BLaER1 (cell line): ENCODE measurements at regions not wholly inside any gene's neighbourhood (a gene's known extent, or its start where the extent isn't known, plus 50 kb on each side); places are given as distances from the start of the nearest gene placed in this dataset.

ENCODE experiments used
- H3K27ac ChIP-seq: shearing (Covaris generic); formaldehyde crosslinking; 2 replicates; pipeline ENCODE4 v1.8.1; 2022
- H3K27me3 ChIP-seq: shearing (Covaris generic); formaldehyde crosslinking; 2 replicates; pipeline ENCODE4 v1.8.1; 2022
- H3K36me3 ChIP-seq: shearing (Covaris generic); formaldehyde crosslinking; 2 replicates; pipeline ENCODE4 v1.8.1; 2022
- H3K4me1 ChIP-seq: shearing (Covaris generic); formaldehyde crosslinking; 2 replicates; pipeline ENCODE4 v1.8.1; 2022
- H3K4me2 ChIP-seq: shearing (Covaris generic); formaldehyde crosslinking; 2 replicates; pipeline ENCODE4 v1.8.1; 2022
- H3K4me3 ChIP-seq: shearing (Covaris generic); formaldehyde crosslinking; 2 replicates; pipeline ENCODE4 v1.8.1; 2022
- H3K9ac ChIP-seq: shearing (Covaris generic); formaldehyde crosslinking; 2 replicates; pipeline ENCODE4 v1.8.1; 2022
- H3K9me3 ChIP-seq: shearing (Covaris generic); formaldehyde crosslinking; 2 replicates; pipeline ENCODE4 v1.8.1; 2022
- H4K20me1 ChIP-seq: shearing (Covaris generic); formaldehyde crosslinking; 2 replicates; pipeline ENCODE4 v1.8.1; 2022
- Cebpa-rat ChIP-seq: shearing (Covaris generic); IDR thresholded peaks from 2 replicates; pipeline ENCODE4 v1.8.1; 2022

DNA sequence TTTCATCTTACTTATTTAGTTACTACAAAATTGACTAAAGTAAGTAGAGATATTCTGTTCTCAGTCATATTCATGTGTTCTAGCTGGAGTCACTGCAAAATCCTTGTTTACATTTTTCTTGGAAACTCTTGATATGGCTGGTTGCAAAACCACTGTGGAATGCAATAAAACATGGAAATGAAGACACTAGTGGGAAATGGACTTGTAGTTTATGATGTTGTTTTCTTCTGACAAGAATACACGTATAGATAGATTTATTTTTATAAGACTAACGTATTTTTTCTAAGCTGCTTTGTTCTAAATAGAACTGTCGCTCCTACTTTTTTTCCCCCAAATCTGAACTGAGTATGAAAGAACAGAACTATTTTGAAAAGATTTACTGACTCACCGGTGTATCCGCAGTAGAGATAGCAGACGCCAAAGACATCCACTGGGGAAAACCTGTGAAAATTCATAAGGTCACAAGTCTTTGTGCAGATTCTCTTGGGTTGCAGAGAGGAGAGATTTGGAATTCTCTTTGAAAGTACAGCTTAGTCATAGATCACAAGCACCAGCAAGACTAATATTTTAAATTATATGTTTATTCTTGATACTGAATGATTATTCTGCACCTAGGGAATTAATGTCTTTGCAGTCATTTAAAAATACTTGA is 119.6 kb upstream of the TAF11L2 start:
- H3K9me3 ChIP-seq, result no peaks in the 10 kb centered on the region
- no peaks in the 10 kb centered on the region for H3K4me1 ChIP-seq
- no peak overlapping the region for H3K4me2 ChIP-seq
- H3K27ac ChIP-seq, result no peak overlapping the region
- no peak overlapping the region for H3K9ac ChIP-seq
- H3K27me3 ChIP-seq, result no peaks in the 10 kb centered on the region
- no peak overlapping the region for H3K4me3 ChIP-seq
- no peaks in the 10 kb centered on the region for H3K36me3 ChIP-seq
- no peak for TF ChIP-seq Cebpa-rat
- H4K20me1 ChIP-seq, result no peaks in the 10 kb centered on the region

DNA sequence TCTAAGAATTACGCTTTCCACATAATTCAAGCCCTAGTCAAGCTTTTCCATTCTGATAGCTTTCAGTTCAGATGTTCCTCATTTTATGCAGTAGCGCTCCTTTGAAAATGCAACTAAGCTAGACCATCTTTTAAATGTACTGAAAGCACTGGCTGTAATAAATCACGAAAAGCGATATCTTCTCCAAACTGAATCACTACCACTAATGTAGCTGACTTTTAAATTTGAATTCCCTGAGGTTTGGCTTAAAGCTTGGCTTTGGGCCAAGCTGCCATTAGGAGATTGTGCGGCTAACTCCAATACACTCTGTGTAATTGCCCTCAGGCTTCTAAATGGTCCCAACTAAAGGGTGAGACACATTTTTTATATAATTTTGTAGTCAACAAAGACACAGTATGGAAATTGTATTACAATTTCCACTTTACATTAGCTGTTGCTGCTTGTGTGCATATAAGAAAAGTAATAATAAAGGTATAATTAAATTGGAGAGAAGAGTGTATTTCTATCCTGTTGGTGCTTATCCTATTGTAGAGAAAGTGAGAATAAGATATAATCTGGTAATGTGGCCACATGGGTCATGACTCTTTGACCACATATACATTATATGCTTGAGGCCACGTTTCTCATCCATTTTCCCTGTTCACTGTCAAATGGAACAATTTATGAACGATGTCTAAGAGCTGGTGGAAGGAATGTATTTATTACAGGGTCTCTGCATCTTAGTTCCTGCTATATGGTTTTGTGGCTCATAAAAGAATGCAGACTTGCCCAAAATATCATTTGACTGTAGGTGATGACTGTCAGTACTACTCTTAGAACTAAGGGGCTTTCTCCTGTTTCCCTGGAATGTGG is 118.7 kb upstream of the TAF11L2 start:
- Histone ChIP-seq H3K4me1 (no peaks in the 10 kb centered on the region), H3K36me3 (no peaks in the 10 kb centered on the region), H3K27ac (no peak overlapping the region), H3K4me3 (no peak overlapping the region), H3K27me3 (no peaks in the 10 kb centered on the region), H3K9ac (no peak overlapping the region), H3K4me2 (no peak overlapping the region), H4K20me1 (no peaks in the 10 kb centered on the region), H3K9me3 (no peaks in the 10 kb centered on the region)
- TF ChIP-seq Cebpa-rat, result no peak

DNA sequence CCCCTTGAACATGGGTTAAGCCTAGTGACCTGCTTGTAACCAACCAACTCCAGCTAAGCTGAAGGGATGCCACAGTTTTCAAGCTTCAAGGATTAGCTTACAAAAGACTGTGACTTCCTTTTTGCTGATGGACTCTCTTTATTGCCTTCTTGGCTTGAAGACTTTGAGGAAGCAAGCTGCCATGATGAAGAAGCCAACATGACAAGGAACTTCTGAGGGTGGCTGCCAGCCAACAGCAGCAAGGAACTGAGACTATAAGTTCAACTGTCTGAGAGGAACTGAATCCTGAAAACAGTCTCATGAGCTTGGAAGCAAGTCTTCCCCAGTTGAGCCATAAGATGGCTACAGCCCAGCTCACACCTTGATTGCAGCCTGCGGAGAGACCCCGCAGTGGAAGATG is 116.1 kb upstream of the TAF11L2 start:
- Histone ChIP-seq H4K20me1 (no peaks in the 10 kb centered on the region), H3K27ac (no peak overlapping the region), H3K4me2 (no peak overlapping the region), H3K9me3 (no peaks in the 10 kb centered on the region), H3K4me3 (no peak overlapping the region), H3K4me1 (no peaks in the 10 kb centered on the region), H3K36me3 (no peaks in the 10 kb centered on the region), H3K27me3 (no peaks in the 10 kb centered on the region), H3K9ac (no peak overlapping the region)
- TF ChIP-seq Cebpa-rat, result no peak

DNA sequence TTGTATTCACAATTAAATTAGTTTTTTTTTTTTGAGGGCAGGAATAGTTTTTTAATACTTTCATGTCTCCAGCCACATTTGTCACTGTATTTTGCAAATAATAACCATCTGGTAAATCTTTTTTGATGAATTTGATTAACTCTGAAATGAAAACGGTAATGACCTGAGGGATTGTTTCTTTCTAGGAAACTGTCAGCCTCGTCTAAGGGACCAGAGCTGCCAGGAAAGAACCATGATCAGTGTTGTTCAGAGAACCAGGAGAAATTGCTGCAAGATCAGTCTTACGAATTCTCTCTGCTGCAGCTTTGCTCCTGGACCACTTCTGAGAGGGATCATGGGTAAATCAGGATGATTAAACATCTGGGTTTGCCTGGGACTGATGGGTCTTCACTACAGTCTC is 114.5 kb upstream of the TAF11L2 start:
- Histone ChIP-seq H4K20me1 (no peaks in the 10 kb centered on the region), H3K4me1 (no peaks in the 10 kb centered on the region), H3K27ac (no peak overlapping the region), H3K4me2 (no peak overlapping the region), H3K4me3 (no peak overlapping the region), H3K36me3 (no peaks in the 10 kb centered on the region), H3K27me3 (no peaks in the 10 kb centered on the region), H3K9ac (no peak overlapping the region), H3K9me3 (no peaks in the 10 kb centered on the region)
- no peak for TF ChIP-seq Cebpa-rat

DNA sequence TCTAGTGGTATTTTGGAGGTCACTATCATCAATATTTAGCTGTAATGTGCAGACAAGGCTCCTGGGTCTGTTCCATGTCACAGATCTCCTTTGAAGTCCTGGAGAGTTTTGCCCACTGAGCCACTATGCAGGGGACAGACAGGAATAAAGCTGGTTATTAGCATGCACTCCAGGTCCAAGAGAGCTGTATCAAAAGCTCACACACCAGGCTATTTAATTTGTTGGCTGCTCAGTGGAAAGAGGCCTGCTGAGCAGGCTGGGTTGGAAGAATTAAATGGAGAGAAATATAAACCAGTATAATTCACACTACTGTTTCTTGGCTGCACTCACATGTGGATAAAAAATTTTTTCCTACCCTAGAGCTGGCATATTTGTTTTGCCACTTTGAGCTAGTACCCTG is 113.8 kb upstream of the TAF11L2 start:
- no peaks in the 10 kb centered on the region; the same call in 1 of the 2 replicates for H3K9me3 ChIP-seq
- H4K20me1 ChIP-seq, result no peaks in the 10 kb centered on the region
- no peak overlapping the region for H3K27ac ChIP-seq
- TF ChIP-seq Cebpa-rat, result no peak
- no peak overlapping the region for H3K9ac ChIP-seq
- no peak overlapping the region for H3K4me2 ChIP-seq
- no peaks in the 10 kb centered on the region for H3K27me3 ChIP-seq
- H3K36me3 ChIP-seq, result no peaks in the 10 kb centered on the region
- H3K4me1 ChIP-seq, result no peaks in the 10 kb centered on the region
- no peak overlapping the region for H3K4me3 ChIP-seq

DNA sequence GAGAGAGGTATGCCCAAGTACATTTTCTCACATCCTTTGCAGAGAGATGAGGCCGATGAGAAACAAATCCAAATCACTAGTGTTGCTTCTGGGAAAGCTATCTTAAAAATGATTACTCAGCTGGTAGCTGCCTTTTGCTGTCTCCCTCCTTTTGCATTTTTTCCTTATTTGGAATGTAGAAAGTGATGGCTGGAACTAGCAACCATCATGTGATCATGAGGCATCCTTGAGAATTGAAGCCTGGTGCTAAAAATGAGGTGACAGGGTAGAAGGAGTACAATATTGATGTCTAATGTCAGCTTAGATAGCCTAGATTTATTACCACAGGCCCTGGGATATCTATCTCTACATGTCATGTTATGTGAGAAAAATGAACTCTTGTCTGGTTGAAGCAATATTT is 109.3 kb upstream of the TAF11L2 start:
- H3K9me3 ChIP-seq, result no peaks in the 10 kb centered on the region; the same call in 1 of the 2 replicates
- no peaks in the 10 kb centered on the region for H3K4me1 ChIP-seq
- no peak overlapping the region for H3K9ac ChIP-seq
- H3K27me3 ChIP-seq, result no peaks in the 10 kb centered on the region
- H3K4me3 ChIP-seq, result no peak overlapping the region
- H4K20me1 ChIP-seq, result no peaks in the 10 kb centered on the region
- no peak overlapping the region for H3K27ac ChIP-seq
- H3K4me2 ChIP-seq, result no peak overlapping the region
- H3K36me3 ChIP-seq, result no peaks in the 10 kb centered on the region
- no peak for TF ChIP-seq Cebpa-rat

DNA sequence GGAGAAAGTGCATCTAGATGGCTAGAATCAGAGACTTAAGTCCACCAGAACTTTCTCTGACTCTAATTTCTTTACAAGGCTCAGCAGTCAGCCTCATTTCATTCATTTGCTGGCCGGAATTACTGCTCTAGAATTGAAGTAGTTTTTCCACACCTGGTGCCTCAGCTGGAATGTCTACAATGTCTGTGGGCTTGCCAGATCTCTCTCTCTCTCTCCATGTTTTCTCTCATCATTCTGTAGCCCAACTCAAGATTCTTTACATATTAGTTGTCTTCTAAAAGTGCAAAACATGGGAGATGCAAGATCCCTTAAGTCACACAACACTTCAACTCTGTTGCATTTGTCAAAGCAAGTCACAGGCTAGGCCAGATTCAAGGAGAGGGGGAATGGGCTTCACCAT is 103.9 kb upstream of the TAF11L2 start:
- H3K9me3 ChIP-seq, result no peaks in the 10 kb centered on the region; the same call in 1 of the 2 replicates
- H3K4me3 ChIP-seq, result no peak overlapping the region
- no peak for TF ChIP-seq Cebpa-rat
- no peaks in the 10 kb centered on the region for H3K27me3 ChIP-seq
- H3K27ac ChIP-seq, result no peak overlapping the region
- H4K20me1 ChIP-seq, result no peaks in the 10 kb centered on the region
- H3K4me2 ChIP-seq, result no peak overlapping the region
- H3K4me1 ChIP-seq, result no peaks in the 10 kb centered on the region
- no peak overlapping the region for H3K9ac ChIP-seq
- H3K36me3 ChIP-seq, result no peaks in the 10 kb centered on the region

DNA sequence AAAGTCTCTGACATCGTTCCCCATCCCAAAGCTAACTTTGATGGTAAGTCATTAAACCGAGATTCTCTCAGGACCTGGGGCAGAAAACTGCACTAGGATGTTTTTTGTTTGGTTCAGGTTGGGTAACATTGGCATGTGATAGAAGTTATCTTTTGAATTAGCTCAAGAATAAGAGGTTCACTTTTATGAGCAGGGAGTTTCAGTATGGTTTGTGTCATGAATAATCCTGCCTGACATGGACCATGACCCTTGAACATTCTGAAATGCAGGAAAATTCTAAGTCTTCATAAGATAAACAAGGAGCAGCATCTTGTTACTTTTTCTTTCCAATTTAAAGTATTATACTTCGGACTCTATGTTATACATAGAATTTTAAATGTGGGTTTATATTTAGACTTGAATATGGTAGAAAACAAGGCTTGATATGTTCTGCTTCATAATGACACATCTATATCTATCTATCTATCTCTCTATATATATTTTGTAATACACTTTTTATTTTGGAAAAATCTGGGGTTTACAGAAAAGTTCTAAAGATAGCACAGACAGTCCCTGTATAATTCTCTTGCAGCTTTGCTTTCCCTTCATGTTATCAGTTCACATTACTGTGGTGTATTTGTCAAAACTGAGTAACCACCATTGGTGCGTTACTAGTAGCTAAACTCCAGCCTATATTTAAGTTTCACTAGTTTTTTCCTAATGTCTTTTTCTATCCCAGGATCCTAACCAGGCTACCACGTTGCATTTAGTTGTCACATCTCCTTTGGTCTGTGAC is 102.7 kb upstream of the TAF11L2 start:
- Histone ChIP-seq H3K4me3 (no peak overlapping the region), H3K4me1 (no peaks in the 10 kb centered on the region), H3K9me3 (no peaks in the 10 kb centered on the region), H3K36me3 (no peaks in the 10 kb centered on the region), H4K20me1 (no peaks in the 10 kb centered on the region), H3K27ac (no peak overlapping the region), H3K9ac (no peak overlapping the region), H3K27me3 (no peaks in the 10 kb centered on the region), H3K4me2 (no peak overlapping the region)
- TF ChIP-seq Cebpa-rat, result no peak

DNA sequence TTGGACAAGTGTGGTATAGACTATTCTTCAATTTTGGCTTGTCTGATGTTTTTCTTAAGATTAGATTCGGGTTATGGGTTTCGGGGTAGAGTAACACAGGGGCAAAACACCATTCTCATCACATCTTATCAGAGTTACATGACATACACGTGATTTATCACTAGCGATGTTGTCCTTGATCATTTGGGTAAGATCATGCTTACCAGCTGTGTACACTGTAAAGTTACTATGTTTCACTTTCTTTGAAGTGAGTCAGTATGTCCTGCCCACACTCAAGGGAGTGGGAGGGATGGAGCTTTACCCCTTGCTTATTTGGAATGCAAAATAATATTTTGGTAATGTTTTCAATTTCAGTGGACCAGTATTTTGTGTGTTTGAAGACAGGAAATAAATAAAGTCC is 101.8 kb upstream of the TAF11L2 start:
- Histone ChIP-seq H3K27ac (no peak overlapping the region), H4K20me1 (no peaks in the 10 kb centered on the region), H3K4me3 (no peak overlapping the region), H3K4me1 (no peaks in the 10 kb centered on the region), H3K27me3 (no peaks in the 10 kb centered on the region), H3K36me3 (no peaks in the 10 kb centered on the region), H3K4me2 (no peak overlapping the region), H3K9ac (no peak overlapping the region), H3K9me3 (no peaks in the 10 kb centered on the region)
- TF ChIP-seq Cebpa-rat, result no peak

DNA sequence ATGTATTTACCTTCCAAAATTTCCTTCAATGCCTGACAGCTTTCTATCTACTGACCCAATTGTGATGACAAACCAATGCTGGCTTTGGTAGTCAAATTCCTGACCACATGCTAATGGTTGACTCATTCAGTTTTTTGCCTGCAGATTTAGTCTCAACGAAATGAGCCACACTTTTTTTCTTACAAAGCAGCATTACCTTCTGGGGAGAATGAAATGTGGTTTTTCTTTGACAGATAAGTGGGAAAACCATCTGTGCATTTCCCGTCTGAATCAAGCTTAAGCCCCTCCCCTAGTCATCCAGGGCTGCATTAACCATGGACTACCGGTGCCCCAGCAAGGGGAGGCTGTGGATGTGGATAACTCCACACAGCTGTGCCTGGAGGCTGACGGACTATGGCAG is 99.6 kb upstream of the TAF11L2 start:
- H3K27ac ChIP-seq, result no peak overlapping the region
- no peaks in the 10 kb centered on the region for H3K27me3 ChIP-seq
- no peak for TF ChIP-seq Cebpa-rat
- H4K20me1 ChIP-seq, result no peaks in the 10 kb centered on the region
- H3K4me3 ChIP-seq, result no peak overlapping the region
- no peaks in the 10 kb centered on the region for H3K9me3 ChIP-seq
- no peak overlapping the region for H3K9ac ChIP-seq
- H3K4me2 ChIP-seq, result no peak overlapping the region
- H3K4me1 ChIP-seq, result no peaks in the 10 kb centered on the region
- no peaks in the 10 kb centered on the region for H3K36me3 ChIP-seq
